CD4-positive, CD25-positive, alpha-beta regulatory T cell (primary cell): ENCODE measurements at regions not wholly inside any gene's neighbourhood (a gene's known extent, or its start where the extent isn't known, plus 50 kb on each side); places are given as distances from the start of the nearest gene placed in this dataset.

ENCODE experiments used
- ATAC-seq, 2 donors: fragments of 150-1000 bp; cut with Tn5 transposase; one replicate each; pipeline ENCODE4 v1.10.0; 2021; ENCODE audit warnings: low read depth in 2 of 2, moderate number of reproducible peaks in 2 of 2, moderate library complexity in 1 of 2
- DNase-seq, 3 donors: peaks; one replicate each; pipeline versions ENCODE4 v3.0.0 to v3.0.0-alpha.2; 2012 to 2022; ENCODE audit warnings: mixed read lengths in 1 of 3
- H3K27ac ChIP-seq: one replicate; pipeline ENCODE4 v1.7.0; 2013; ENCODE audit warnings: mild to moderate bottlenecking, low read length; ENCODE audit not compliant: insufficient read depth, poor library complexity, severe bottlenecking
- H3K27me3 ChIP-seq: one replicate; pipeline ENCODE4 v1.7.0; 2013; ENCODE audit warnings: low read length; ENCODE audit not compliant: control insufficient read depth, insufficient read depth
- H3K36me3 ChIP-seq: one replicate; pipeline ENCODE4 v1.7.0; 2013; ENCODE audit warnings: mild to moderate bottlenecking, low read length, moderate library complexity; ENCODE audit not compliant: control insufficient read depth, insufficient read depth
- H3K4me1 ChIP-seq: 2 replicates; pipeline ENCODE4 v1.7.0; 2013; ENCODE audit warnings: mild to moderate bottlenecking, low read length; ENCODE audit not compliant: insufficient read depth, control insufficient read depth, poor library complexity, severe bottlenecking
- H3K4me3 ChIP-seq: one replicate; pipeline ENCODE4 v1.7.0; 2013; ENCODE audit warnings: low read depth, mild to moderate bottlenecking, low read length, moderate library complexity
- H3K9me3 ChIP-seq, 2 experiments: 1 replicate in 1 of 2; 2 replicates in 1 of 2; pipeline ENCODE4 v1.7.0; 2013; ENCODE audit warnings: low read length in 2 of 2, mild to moderate bottlenecking in 1 of 2, moderate library complexity in 1 of 2; ENCODE audit not compliant: control insufficient read depth in 2 of 2
- H3K27ac Mint-ChIP-seq, 3 donors: one replicate each; pipeline ENCODE4 v1.8.0; 2020 to 2022; ENCODE audit warnings: mild to moderate bottlenecking in 3 of 3, mixed read lengths in 3 of 3, moderate library complexity in 2 of 3
- H3K27me3 Mint-ChIP-seq: one replicate; pipeline ENCODE4 v1.8.0; 2022; ENCODE audit warnings: mild to moderate bottlenecking, mixed read lengths
- H3K36me3 Mint-ChIP-seq: one replicate; pipeline ENCODE4 v1.8.0; 2020; ENCODE audit warnings: mixed read lengths
- H3K4me1 Mint-ChIP-seq, 4 donors: one replicate each; pipeline ENCODE4 v1.8.0; 2020 to 2022; ENCODE audit warnings: mixed read lengths in 4 of 4, mild to moderate bottlenecking in 1 of 4
- H3K4me3 Mint-ChIP-seq, 4 donors: one replicate each; pipeline ENCODE4 v1.8.0; 2020 to 2022; ENCODE audit warnings: mild to moderate bottlenecking in 4 of 4, mixed read lengths in 4 of 4, moderate library complexity in 3 of 4
- H3K9me3 Mint-ChIP-seq, 7 donors: one replicate each; pipeline ENCODE4 v1.8.0; 2020 to 2022; ENCODE audit warnings: mixed read lengths in 7 of 7, mild to moderate bottlenecking in 3 of 7, moderate library complexity in 2 of 7

- no peak for ATAC-seq
- H3K4me1 ChIP-seq, result no peaks in the 10 kb centered on the region
Measured at GRCh38 chr10:21313691-21314090, 211.8 kb downstream of the SKIDA1 start.

DNA sequence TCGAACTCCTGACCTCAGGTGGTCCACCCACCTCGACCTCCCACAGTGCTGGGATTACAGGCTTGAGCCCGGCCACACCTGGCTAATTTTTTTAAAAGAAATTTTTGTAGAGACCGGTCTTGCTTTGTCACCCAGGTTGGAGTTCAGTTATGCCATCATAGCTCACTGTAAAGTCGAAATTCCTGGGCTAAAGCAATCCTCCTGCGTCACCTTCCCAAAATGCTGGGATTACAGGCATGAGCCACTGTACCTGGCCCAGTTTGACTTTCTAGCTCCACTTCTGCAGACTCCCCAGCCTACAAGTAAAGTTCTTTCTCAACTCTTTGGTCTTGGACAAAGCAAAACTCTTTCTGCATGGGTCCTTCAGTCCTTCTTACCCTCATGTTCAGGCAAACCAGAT lies 214.1 kb downstream of the SKIDA1 start:
- peaks cover 4% of the 10 kb centered on the region for H3K27me3 Mint-ChIP-seq
- Histone ChIP-seq H3K27ac (no peak overlapping the region), H3K36me3 (no peaks in the 10 kb centered on the region), H3K4me3 (no peak overlapping the region), H3K27me3 (no peaks in the 10 kb centered on the region), H3K4me1 (no peaks in the 10 kb centered on the region), H3K9me3 (no peaks in the 10 kb centered on the region)
- H3K4me3 Mint-ChIP-seq, result no peak overlapping the region
- H3K36me3 Mint-ChIP-seq, result no peaks in the 10 kb centered on the region
- ATAC-seq (no peak), DNase-seq (no peak)
- H3K9me3 Mint-ChIP-seq, result peaks cover 0 to 5% (median 0%) of the 10 kb centered on the region in 7 donors
- H3K4me1 Mint-ChIP-seq, result no peaks in the 10 kb centered on the region
- no peak overlapping the region for H3K27ac Mint-ChIP-seq

More at GRCh38 chr10:21313691-21314090, 211.8 kb downstream of the SKIDA1 start:
- no peaks in the 10 kb centered on the region for H3K4me1 Mint-ChIP-seq
- no peak overlapping the region for H3K27ac ChIP-seq
- peaks cover 0 to 3% (median 0%) of the 10 kb centered on the region in 7 donors for H3K9me3 Mint-ChIP-seq
- H3K27me3 Mint-ChIP-seq, result peaks cover 4% of the 10 kb centered on the region
- H3K4me3 Mint-ChIP-seq, result no peak overlapping the region
- H3K4me3 ChIP-seq, result no peak overlapping the region
- no peak overlapping the region for H3K27ac Mint-ChIP-seq
- no peaks in the 10 kb centered on the region for H3K9me3 ChIP-seq
- no peak for DNase-seq
- no peaks in the 10 kb centered on the region for H3K36me3 Mint-ChIP-seq
- H3K27me3 ChIP-seq, result no peaks in the 10 kb centered on the region
- no peaks in the 10 kb centered on the region for H3K36me3 ChIP-seq

GRCh38 chr10:21309427-21309826 lies 216.1 kb downstream of the SKIDA1 start:
- Histone ChIP-seq H3K4me3 (no peak overlapping the region), H3K27me3 (no peaks in the 10 kb centered on the region), H3K9me3 (no peaks in the 10 kb centered on the region), H3K4me1 (no peaks in the 10 kb centered on the region), H3K27ac (no peak overlapping the region), H3K36me3 (no peaks in the 10 kb centered on the region)
- H3K27ac Mint-ChIP-seq, result no peak overlapping the region
- DNase-seq (no peak), ATAC-seq (no peak)
- H3K36me3 Mint-ChIP-seq, result no peaks in the 10 kb centered on the region
- H3K4me3 Mint-ChIP-seq, result no peak overlapping the region
- H3K9me3 Mint-ChIP-seq, result peaks cover 0 to 3% (median 0%) of the 10 kb centered on the region in 7 donors
- H3K27me3 Mint-ChIP-seq, result peaks cover 4% of the 10 kb centered on the region
- no peaks in the 10 kb centered on the region for H3K4me1 Mint-ChIP-seq

- peaks cover 0 to 3% (median 0%) of the 10 kb centered on the region in 7 donors for H3K9me3 Mint-ChIP-seq
- no peaks in the 10 kb centered on the region for H3K4me1 ChIP-seq
- no peak overlapping the region for H3K27ac ChIP-seq
- H3K4me3 Mint-ChIP-seq, result no peak overlapping the region
- no peaks in the 10 kb centered on the region for H3K4me1 Mint-ChIP-seq
- no peak overlapping the region for H3K27ac Mint-ChIP-seq
- H3K9me3 ChIP-seq, result no peaks in the 10 kb centered on the region
- H3K4me3 ChIP-seq, result no peak overlapping the region
- H3K36me3 Mint-ChIP-seq, result no peaks in the 10 kb centered on the region
- no peaks in the 10 kb centered on the region for H3K27me3 ChIP-seq
- no peaks in the 10 kb centered on the region for H3K36me3 ChIP-seq
- H3K27me3 Mint-ChIP-seq, result peaks cover 4% of the 10 kb centered on the region
- ATAC-seq (no peak), DNase-seq (no peak)
Measured at GRCh38 chr10:21308946-21309345, 216.5 kb downstream of the SKIDA1 start.

DNA sequence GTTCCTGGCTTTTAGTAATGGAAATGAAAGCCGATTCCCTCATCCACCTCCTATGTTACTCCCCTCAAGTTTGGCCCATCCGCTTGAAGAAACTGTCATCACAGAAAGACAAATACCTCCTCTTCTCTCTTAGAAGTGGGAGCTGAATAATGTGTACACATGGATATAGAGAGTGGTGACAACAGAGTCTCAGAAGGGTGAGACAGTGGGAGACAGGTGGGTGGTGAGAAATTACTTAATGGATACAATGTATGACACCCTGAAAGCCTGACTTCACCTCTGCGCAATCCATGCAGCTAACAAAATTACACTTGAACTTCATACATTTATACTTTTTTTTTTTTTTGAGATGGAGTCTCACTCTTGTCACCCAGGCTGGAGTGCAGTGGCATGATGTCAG lies 217.5 kb downstream of the SKIDA1 start:
- Mint-ChIP-seq H3K27me3 (peaks cover 4% of the 10 kb centered on the region), H3K9me3 (peaks cover 0 to 3% (median 0%) of the 10 kb centered on the region in 7 donors), H3K4me1 (no peaks in the 10 kb centered on the region), H3K27ac (no peak overlapping the region), H3K36me3 (no peaks in the 10 kb centered on the region), H3K4me3 (no peak overlapping the region)
- Histone ChIP-seq H3K4me1 (no peaks in the 10 kb centered on the region), H3K27me3 (no peaks in the 10 kb centered on the region), H3K36me3 (no peaks in the 10 kb centered on the region), H3K27ac (no peak overlapping the region), H3K4me3 (no peak overlapping the region), H3K9me3 (no peaks in the 10 kb centered on the region)
- DNase-seq (no peak), ATAC-seq (no peak)

- Mint-ChIP-seq H3K4me3 (no peak overlapping the region), H3K9me3 (peaks cover 0 to 2% (median 0%) of the 10 kb centered on the region in 7 donors), H3K4me1 (no peaks in the 10 kb centered on the region), H3K27ac (no peak overlapping the region), H3K36me3 (no peaks in the 10 kb centered on the region), H3K27me3 (no peaks in the 10 kb centered on the region)
- no peak overlapping the region for H3K27ac ChIP-seq
- no peak overlapping the region for H3K4me3 ChIP-seq
- H3K9me3 ChIP-seq, result no peaks in the 10 kb centered on the region
- no peak for ATAC-seq
- H3K4me1 ChIP-seq, result no peaks in the 10 kb centered on the region
- H3K27me3 ChIP-seq, result no peaks in the 10 kb centered on the region
- no peaks in the 10 kb centered on the region for H3K36me3 ChIP-seq
- no peak for DNase-seq
Measured at GRCh38 chr10:21304608-21305007, 220.9 kb downstream of the SKIDA1 start.

- DNase-seq (no peak), ATAC-seq (no peak)
- no peaks in the 10 kb centered on the region for H3K27me3 Mint-ChIP-seq
- H3K27ac ChIP-seq, result no peak overlapping the region
- no peaks in the 10 kb centered on the region for H3K36me3 ChIP-seq
- H3K27ac Mint-ChIP-seq, result no peak overlapping the region
- no peaks in the 10 kb centered on the region for H3K4me1 Mint-ChIP-seq
- H3K4me1 ChIP-seq, result no peaks in the 10 kb centered on the region
- no peak overlapping the region for H3K4me3 ChIP-seq
- peaks cover 0 to 2% (median 0%) of the 10 kb centered on the region in 7 donors for H3K9me3 Mint-ChIP-seq
- H3K9me3 ChIP-seq, result no peaks in the 10 kb centered on the region
- H3K4me3 Mint-ChIP-seq, result no peak overlapping the region
- no peaks in the 10 kb centered on the region for H3K27me3 ChIP-seq
- no peaks in the 10 kb centered on the region for H3K36me3 Mint-ChIP-seq
Measured at GRCh38 chr10:21304198-21304597, 221.3 kb downstream of the SKIDA1 start.

GRCh38 chr10:21300551-21300950 lies 224.9 kb downstream of the SKIDA1 start:
- no peak for DNase-seq
- Mint-ChIP-seq H3K27ac (no peak overlapping the region), H3K9me3 (no peaks in the 10 kb centered on the region), H3K4me3 (no peak overlapping the region), H3K27me3 (peaks cover 4% of the 10 kb centered on the region), H3K36me3 (no peaks in the 10 kb centered on the region), H3K4me1 (no peaks in the 10 kb centered on the region)
- no peaks in the 10 kb centered on the region for H3K9me3 ChIP-seq
- H3K27me3 ChIP-seq, result no peaks in the 10 kb centered on the region
- H3K4me1 ChIP-seq, result no peaks in the 10 kb centered on the region
- no peak overlapping the region for H3K4me3 ChIP-seq
- no peak for ATAC-seq
- H3K36me3 ChIP-seq, result no peaks in the 10 kb centered on the region
- H3K27ac ChIP-seq, result no peak overlapping the region
